ENCODE measurements at regions not wholly inside any gene's neighbourhood (a gene's known extent, or its start where the extent isn't known, plus 50 kb on each side); places are given as distances from the start of the nearest gene placed in this dataset.

DNA sequence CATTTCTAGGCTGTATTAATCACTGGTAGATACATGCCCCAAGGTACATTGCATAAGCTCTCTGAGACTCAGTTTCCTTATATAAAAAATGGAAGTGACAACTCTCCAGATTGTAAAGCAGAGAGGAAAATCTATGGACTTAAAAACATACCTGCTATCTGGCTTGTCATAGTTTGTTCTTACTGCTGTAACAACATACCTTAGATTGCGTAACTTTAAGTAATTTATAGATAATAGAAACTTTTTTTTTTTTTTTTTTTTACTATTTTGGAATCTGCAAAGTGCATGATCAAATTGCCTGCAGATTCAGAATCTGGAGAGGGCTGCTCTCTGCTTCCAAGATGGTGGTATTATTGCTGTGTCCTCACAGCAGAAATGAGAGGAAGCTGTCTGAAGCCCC is 827.7 kb upstream of the BRINP3 start:
- H3K4me2 ChIP-seq = no peak overlapping the region
- no peak overlapping the region for H3K27ac ChIP-seq
- no peaks in the 10 kb centered on the region for H4K20me1 ChIP-seq (ENCODE audit: insufficient read depth, poor library complexity, severe bottlenecking)
- H2AFZ ChIP-seq = no peak overlapping the region
- H3K9me2 ChIP-seq (replicated peaks; ENCODE audit: insufficient read depth) = peaks cover 3% of the 10 kb centered on the region
- no peaks in the 10 kb centered on the region for H3K9me3 ChIP-seq (ENCODE audit: low read depth)
- no peak for DNase-seq (ENCODE audit: low spot score)
- no peak overlapping the region for H3K4me3 ChIP-seq
- H3K36me3 ChIP-seq (replicated peaks; ENCODE audit: insufficient read depth, low read depth) = no peaks in the 10 kb centered on the region
- H3K27me3 ChIP-seq = no peaks in the 10 kb centered on the region
- no peaks in the 10 kb centered on the region for H3K79me2 ChIP-seq
- TF ChIP-seq EZH2phosphoT487 (IDR thresholded peaks at IDR 0.05; ENCODE audit: low read depth, severe bottlenecking, unreplicated experiment) = no peak
- TF ChIP-seq, protein P1, sequence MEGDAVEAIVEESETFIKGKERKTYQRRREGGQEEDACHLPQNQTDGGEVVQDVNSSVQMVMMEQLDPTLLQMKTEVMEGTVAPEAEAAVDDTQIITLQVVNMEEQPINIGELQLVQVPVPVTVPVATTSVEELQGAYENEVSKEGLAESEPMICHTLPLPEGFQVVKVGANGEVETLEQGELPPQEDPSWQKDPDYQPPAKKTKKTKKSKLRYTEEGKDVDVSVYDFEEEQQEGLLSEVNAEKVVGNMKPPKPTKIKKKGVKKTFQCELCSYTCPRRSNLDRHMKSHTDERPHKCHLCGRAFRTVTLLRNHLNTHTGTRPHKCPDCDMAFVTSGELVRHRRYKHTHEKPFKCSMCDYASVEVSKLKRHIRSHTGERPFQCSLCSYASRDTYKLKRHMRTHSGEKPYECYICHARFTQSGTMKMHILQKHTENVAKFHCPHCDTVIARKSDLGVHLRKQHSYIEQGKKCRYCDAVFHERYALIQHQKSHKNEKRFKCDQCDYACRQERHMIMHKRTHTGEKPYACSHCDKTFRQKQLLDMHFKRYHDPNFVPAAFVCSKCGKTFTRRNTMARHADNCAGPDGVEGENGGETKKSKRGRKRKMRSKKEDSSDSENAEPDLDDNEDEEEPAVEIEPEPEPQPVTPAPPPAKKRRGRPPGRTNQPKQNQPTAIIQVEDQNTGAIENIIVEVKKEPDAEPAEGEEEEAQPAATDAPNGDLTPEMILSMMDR (IDR thresholded peaks at IDR 0.05; ENCODE audit: poor library complexity) = no peak
- TF ChIP-seq EZH2 (IDR thresholded peaks at IDR 0.05; ENCODE audit: borderline replicate concordance) = no peak
- 85% methylated on average over 1 of the region's 1 CpG for WGBS (ENCODE audit: low lambda C conversion rate, missing lambda C conversion rate)
- H3K4me1 ChIP-seq (ENCODE audit: insufficient read depth) = no peaks in the 10 kb centered on the region

DNA sequence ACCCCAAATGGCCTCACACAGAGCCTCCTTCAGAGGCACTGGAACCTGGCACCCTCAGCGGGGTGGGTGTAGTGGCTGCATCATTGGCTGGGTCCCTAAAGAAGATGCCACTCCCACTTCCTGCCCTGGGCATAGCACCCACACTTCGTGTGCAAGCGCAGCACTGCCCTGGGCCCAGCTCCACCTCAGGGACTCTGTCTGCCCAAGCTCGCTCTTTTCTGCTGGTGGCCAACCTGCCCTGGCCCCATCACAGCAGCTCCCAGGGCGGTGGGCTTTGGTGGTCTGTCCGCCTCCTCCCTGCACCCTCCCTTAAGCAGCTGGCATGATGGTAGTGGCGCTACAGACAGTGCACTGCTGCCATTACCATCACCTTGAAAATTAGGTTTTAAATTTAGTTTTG is 829.3 kb upstream of the BRINP3 start:
- Histone ChIP-seq H3K9me3 (ENCODE audit: low read depth) (no peaks in the 10 kb centered on the region), H3K4me3 (no peak overlapping the region), H3K27ac (no peak overlapping the region), H3K79me2 (no peaks in the 10 kb centered on the region), H4K20me1 (ENCODE audit: insufficient read depth, poor library complexity, severe bottlenecking) (no peaks in the 10 kb centered on the region), H3K4me1 (ENCODE audit: insufficient read depth) (no peaks in the 10 kb centered on the region), H3K27me3 (no peaks in the 10 kb centered on the region), H3K4me2 (no peak overlapping the region), H2AFZ (no peak overlapping the region), H3K9me2 (replicated peaks; ENCODE audit: insufficient read depth) (peaks cover 3% of the 10 kb centered on the region), H3K36me3 (replicated peaks; ENCODE audit: insufficient read depth, low read depth) (no peaks in the 10 kb centered on the region)
- TF ChIP-seq EZH2phosphoT487 (IDR thresholded peaks at IDR 0.05; ENCODE audit: low read depth, severe bottlenecking, unreplicated experiment) = no peak
- no peak for TF ChIP-seq EZH2 (IDR thresholded peaks at IDR 0.05; ENCODE audit: borderline replicate concordance)
- TF ChIP-seq, protein P1 (IDR thresholded peaks at IDR 0.05; ENCODE audit: poor library complexity) = no peak
- DNase-seq (ENCODE audit: low spot score) = no peak
- 85% methylated on average over 7 of the region's 7 CpGs for whole genome bisulfite sequencing (ENCODE audit: low lambda C conversion rate, missing lambda C conversion rate)

- no peaks in the 10 kb centered on the region for H3K36me3 ChIP-seq (replicated peaks; ENCODE audit: insufficient read depth, low read depth)
- TF ChIP-seq, protein P1 (IDR thresholded peaks at IDR 0.05; ENCODE audit: poor library complexity) = no peak
- H3K9me2 ChIP-seq (replicated peaks; ENCODE audit: insufficient read depth) = no peaks in the 10 kb centered on the region
- no peaks in the 10 kb centered on the region for H3K79me2 ChIP-seq
- no peaks in the 10 kb centered on the region for H4K20me1 ChIP-seq (ENCODE audit: insufficient read depth, poor library complexity, severe bottlenecking)
- H2AFZ ChIP-seq = no peak overlapping the region
- H3K4me3 ChIP-seq = no peak overlapping the region
- WGBS (ENCODE audit: low lambda C conversion rate, missing lambda C conversion rate) = 65% methylated on average over 2 of the region's 2 CpGs
- no peaks in the 10 kb centered on the region for H3K4me1 ChIP-seq (ENCODE audit: insufficient read depth)
- DNase-seq (ENCODE audit: low spot score) = no peak
- H3K9me3 ChIP-seq (ENCODE audit: low read depth) = no peaks in the 10 kb centered on the region
- no peaks in the 10 kb centered on the region for H3K27me3 ChIP-seq
- H3K4me2 ChIP-seq = no peak overlapping the region
- H3K27ac ChIP-seq = no peak overlapping the region
Measured at GRCh38 chr1:191320062-191320461, 838.2 kb upstream of the RGS18 start.

GRCh38 chr1:191327868-191328267 is 830.4 kb upstream of the RGS18 start:
- no peak overlapping the region for H2AFZ ChIP-seq
- TF ChIP-seq, protein P1 (IDR thresholded peaks at IDR 0.05; ENCODE audit: poor library complexity) = no peak
- no peak for TF ChIP-seq EZH2phosphoT487 (IDR thresholded peaks at IDR 0.05; ENCODE audit: low read depth, severe bottlenecking, unreplicated experiment)
- TF ChIP-seq EZH2 (IDR thresholded peaks at IDR 0.05; ENCODE audit: borderline replicate concordance) = no peak
- DNase-seq (ENCODE audit: low spot score) = no peak
- H3K4me3 ChIP-seq = no peak overlapping the region
- no peaks in the 10 kb centered on the region for H3K9me3 ChIP-seq (ENCODE audit: low read depth)
- 83% methylated on average over 4 of the region's 4 CpGs for WGBS (ENCODE audit: low lambda C conversion rate, missing lambda C conversion rate)
- no peaks in the 10 kb centered on the region for H3K27me3 ChIP-seq
- H3K9me2 ChIP-seq (replicated peaks; ENCODE audit: insufficient read depth) = no peaks in the 10 kb centered on the region
- H3K27ac ChIP-seq = no peak overlapping the region
- H3K4me1 ChIP-seq (ENCODE audit: insufficient read depth) = no peaks in the 10 kb centered on the region
- no peaks in the 10 kb centered on the region for H4K20me1 ChIP-seq (ENCODE audit: insufficient read depth, poor library complexity, severe bottlenecking)
- no peak overlapping the region for H3K4me2 ChIP-seq
- H3K36me3 ChIP-seq (replicated peaks; ENCODE audit: insufficient read depth, low read depth) = no peaks in the 10 kb centered on the region
- H3K79me2 ChIP-seq = no peaks in the 10 kb centered on the region
